MM.1S (cell line): ENCODE measurements at regions not wholly inside any gene's neighbourhood (a gene's known extent, or its start where the extent isn't known, plus 50 kb on each side); places are given as distances from the start of the nearest gene placed in this dataset.

Experiments
- CTCF ChIP-seq: fragments of 300-600 bp; sonication (generic); IDR thresholded peaks from 2 replicates; pipeline ENCODE4 v1.5.1; 2016; ENCODE audit warnings: antibody characterized with exemption, low read length, mixed read lengths
- EZH2 ChIP-seq: fragments of 300-600 bp; sonication (generic); optimal IDR thresholded peaks from 2 replicates; pipeline ENCODE3; 2017; ENCODE audit warnings: low read depth, mild to moderate bottlenecking, antibody characterized with exemption, low read length, mixed read lengths

GRCh38 chr6:4637691-4638433 is 138.3 kb upstream of the CDYL start:
- TF ChIP-seq CTCF (no peak), EZH2 (no peak)
